ENCODE measurements at regions not wholly inside any gene's neighbourhood (a gene's known extent, or its start where the extent isn't known, plus 50 kb on each side); places are given as distances from the start of the nearest gene placed in this dataset.
"Not testable (repeated sequence)": the region's sequence is repeated elsewhere in the genome, so short reads cannot be mapped to it uniquely, and the experiment has no call there.

GRCh38 chr4:102210806-102211205 lies 134.5 kb downstream of the SLC39A8 start:
- in situ Hi-C loops (cut with HindIII; ENCODE audit: low sequenced_read_pairs); DNase-seq (ENCODE audit: low spot score): not testable (repeated sequence)

GRCh38 chr4:102204634-102205033 lies 140.6 kb downstream of the SLC39A8 start:
- DNase-seq (ENCODE audit: low spot score); in situ Hi-C loops (cut with HindIII; ENCODE audit: low sequenced_read_pairs): not testable (repeated sequence)

DNA sequence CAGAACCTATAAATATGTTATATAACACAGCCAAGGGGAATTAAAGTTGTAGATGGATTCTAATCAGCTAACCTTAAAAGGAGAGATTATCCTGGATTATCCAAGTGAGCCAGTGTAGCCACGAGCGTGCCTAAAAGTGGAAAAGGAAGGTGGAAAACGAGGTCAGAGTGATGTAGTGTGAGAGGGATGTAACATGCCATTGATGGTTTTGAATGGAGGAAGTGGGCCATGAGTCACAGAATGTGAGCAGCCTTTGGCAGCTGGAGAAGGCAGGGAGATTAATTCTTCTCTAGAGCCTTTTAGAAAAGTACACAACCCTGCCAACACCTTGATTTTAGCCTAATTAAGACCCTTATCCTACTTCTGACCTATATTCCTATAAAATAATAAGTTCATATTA lies 149.1 kb downstream of the SLC39A8 start:
- in situ Hi-C loops (cut with HindIII; ENCODE audit: low sequenced_read_pairs): no loop called here
- DNase-seq (ENCODE audit: low spot score): no peak

DNA sequence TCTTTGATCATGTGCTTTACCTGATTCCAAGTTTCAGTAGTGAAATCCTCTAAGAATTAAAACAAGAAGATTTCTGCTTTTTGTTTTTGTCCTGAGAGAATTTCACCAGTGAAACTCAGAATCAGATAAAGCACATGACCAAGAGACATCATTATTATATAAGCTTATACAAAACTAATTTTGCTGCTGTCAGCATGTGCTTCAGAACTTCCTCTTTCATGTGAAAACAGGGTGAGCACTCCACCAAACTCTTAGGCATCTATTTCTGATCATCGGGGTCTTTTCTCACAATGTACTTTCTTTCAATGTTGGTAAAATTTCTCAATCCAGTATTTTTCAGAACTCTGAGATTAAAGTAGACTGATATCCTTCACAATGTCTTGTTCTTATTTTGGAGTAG lies 152.1 kb downstream of the SLC39A8 start:
- in situ Hi-C loops (cut with HindIII; ENCODE audit: low sequenced_read_pairs): no loop called here
- DNase-seq (ENCODE audit: low spot score): no peak

GRCh38 chr4:102180046-102180445 lies 165.2 kb downstream of the SLC39A8 start:
- peak; percentile 61 for DNase-seq (ENCODE audit: low spot score)
- in situ Hi-C loops (cut with HindIII; ENCODE audit: low sequenced_read_pairs): no loop called here

GRCh38 chr4:102174719-102175189 lies 170.5 kb downstream of the SLC39A8 start:
- DNase-seq (ENCODE audit: low spot score): no peak

DNA sequence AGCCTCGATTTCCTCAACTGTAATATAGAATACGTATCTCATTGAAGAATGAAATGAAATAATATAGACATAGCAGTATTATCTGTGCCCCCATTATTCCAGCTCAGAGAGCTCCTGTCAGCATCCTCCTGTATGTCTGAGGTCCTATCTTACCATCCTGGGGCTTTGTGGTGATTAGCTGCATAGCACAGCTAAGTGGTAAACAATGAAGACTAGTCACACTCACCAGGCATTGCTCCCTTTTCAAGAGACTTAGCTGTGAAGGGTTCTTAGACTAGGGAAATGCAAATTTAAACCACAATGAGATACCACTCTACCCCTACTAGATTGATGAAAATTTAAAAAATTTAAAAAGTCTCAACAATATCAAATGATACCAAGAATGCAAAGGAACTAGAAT lies 172.9 kb downstream of the SLC39A8 start:
- in situ Hi-C loops (cut with HindIII; ENCODE audit: low sequenced_read_pairs): no loop called here
- no peak for DNase-seq (ENCODE audit: low spot score)

More at GRCh38 chr4:102174719-102175189, 170.5 kb downstream of the SLC39A8 start:
- in situ Hi-C loops (cut with HindIII; ENCODE audit: low sequenced_read_pairs): no loop called here

DNA sequence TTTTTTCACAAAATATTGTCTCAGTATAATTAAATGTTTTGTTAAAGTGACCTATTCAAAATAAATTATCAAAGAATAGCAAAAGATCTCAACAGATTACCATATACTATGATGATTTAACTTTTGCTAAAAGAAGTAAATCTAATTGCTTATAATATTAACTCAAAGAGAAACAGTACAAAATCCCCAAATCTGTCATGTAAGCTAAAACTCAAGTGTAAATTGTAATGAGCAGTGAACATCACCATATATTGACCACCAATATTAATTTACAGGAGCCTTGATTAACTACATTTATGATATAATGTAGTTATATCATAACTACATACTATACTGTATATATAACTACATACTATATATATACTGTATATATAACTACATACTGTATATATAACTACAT lies 174.4 kb downstream of the SLC39A8 start:
- in situ Hi-C loops (cut with HindIII; ENCODE audit: low sequenced_read_pairs): no loop called here
- DNase-seq (ENCODE audit: low spot score): no peak

DNA sequence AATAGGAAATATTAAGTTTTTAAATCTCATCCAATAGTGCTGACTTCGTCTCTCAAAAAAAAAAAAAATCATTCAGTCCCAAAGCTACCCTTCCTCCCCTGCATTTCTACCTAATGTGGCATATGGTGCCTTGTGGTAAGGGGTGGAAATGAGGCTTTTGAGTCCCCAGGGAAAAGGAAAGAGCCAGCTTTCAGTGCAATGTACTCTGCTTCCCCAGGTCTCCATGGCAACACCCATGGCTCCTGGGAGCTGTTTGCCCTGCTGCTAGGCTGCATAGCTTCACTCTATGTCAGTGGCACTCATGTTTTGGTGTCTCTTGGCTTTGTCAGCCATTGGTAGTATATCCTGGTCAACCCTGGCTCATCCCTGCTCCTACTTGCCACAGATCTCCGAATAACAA lies 175.9 kb downstream of the SLC39A8 start:
- in situ Hi-C loops (cut with HindIII; ENCODE audit: low sequenced_read_pairs): no loop called here
- DNase-seq (ENCODE audit: low spot score): peak; percentile 77

- peak; percentile 14 for DNase-seq (ENCODE audit: low spot score)
- in situ Hi-C loops (cut with HindIII; ENCODE audit: low sequenced_read_pairs): no loop called here
Observed at GRCh38 chr4:102168580-102168979, 176.7 kb downstream of the SLC39A8 start.

DNA sequence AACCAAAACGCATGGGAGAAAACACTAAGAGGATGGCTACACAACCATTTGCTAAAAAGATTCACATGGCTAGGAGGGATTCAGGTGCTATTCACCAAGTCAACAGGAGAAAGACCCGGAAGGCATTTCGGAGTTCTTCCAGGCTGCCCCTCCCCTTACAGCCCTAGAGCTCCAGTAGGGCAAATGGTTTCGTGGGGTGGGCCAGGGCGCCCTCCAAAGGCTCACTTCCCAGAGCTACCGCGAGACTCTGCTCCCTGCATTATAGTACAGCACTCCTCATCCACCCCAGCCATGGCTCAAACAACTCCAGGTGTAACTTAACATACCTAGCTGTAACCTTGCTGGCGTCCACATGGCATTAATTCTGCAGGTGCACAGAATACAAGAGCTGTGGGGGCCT lies 179.7 kb downstream of the SLC39A8 start:
- in situ Hi-C loops (cut with HindIII; ENCODE audit: low sequenced_read_pairs): no loop called here
- DNase-seq (ENCODE audit: low spot score): no peak

DNA sequence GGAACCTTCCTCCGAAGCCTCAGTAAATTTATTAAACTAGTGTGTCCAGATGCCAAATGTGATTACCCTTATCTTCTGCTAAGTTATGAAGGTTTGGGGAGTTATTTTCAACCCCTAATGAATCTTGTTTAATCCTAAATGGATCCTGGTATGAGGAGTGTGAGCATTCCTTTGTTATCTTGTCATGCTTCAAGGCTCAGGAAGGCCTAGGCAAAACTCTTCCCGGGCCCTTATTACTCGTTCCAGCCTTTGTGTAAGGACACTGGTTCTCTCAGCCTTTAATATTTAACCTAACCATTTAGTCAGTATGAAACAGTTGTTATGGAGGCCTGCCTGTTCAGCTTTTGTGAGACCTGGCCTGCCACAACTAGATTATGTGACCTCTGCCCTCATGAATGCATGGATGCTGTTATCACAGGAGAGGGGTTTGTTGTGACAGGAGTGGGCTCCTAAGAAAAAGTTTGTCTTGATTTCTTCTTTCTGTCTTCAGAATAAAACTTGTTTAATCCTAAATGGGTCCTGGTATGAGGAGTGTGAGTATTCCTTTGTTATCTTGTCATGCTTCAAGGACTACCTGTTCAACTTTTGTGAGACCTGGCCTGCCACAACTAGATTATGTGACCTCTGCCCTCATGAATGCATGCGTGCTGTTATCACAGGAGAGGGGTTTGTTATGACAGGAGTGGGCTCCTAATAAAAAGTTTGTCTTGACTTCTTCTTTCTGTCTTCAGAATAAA lies 181.7 kb downstream of the SLC39A8 start:
- no peak for DNase-seq (ENCODE audit: low spot score)
- in situ Hi-C loops (cut with HindIII; ENCODE audit: low sequenced_read_pairs): no loop called here

GRCh38 chr4:102157984-102158383 lies 187.3 kb downstream of the SLC39A8 start:
- DNase-seq (ENCODE audit: low spot score): no peak
- in situ Hi-C loops (cut with HindIII; ENCODE audit: low sequenced_read_pairs): no loop called here

GRCh38 chr4:102153391-102153790 lies 191.9 kb downstream of the SLC39A8 start:
- in situ Hi-C loops (cut with HindIII; ENCODE audit: low sequenced_read_pairs): no loop called here
- no peak for DNase-seq (ENCODE audit: low spot score)

- no peak for DNase-seq (ENCODE audit: low spot score)
Observed at GRCh38 chr4:102151696-102152095, 193.6 kb downstream of the SLC39A8 start.

DNA sequence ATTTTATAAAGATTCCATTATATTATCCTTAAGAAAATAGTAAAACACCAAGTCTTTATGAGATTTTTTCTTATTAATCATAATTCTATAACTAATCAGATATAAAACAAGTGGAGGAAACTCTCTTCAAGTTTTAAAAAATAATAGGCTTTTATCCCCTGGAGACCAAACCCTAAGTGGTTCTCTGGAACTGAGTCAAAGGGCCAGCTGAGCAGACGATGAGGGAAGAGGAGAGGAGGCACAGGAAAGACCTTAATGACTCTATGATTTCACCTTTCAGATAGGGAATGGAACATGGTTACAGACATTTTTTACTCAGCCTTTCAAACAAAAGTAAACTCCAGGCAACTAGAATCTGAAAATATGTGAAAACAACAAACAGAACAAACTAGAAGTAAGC lies 201.8 kb downstream of the SLC39A8 start:
- no peak for DNase-seq (ENCODE audit: low spot score)
- in situ Hi-C loops (cut with HindIII; ENCODE audit: low sequenced_read_pairs): no loop called here

More at GRCh38 chr4:102151696-102152095, 193.6 kb downstream of the SLC39A8 start:
- in situ Hi-C loops (cut with HindIII; ENCODE audit: low sequenced_read_pairs): no loop called here

- in situ Hi-C loops (cut with HindIII; ENCODE audit: low sequenced_read_pairs): no loop called here
- DNase-seq (ENCODE audit: low spot score): no peak
Observed at GRCh38 chr4:102141842-102142241, 203.4 kb downstream of the SLC39A8 start.

GRCh38 chr4:102139932-102140331 lies 205.3 kb downstream of the SLC39A8 start:
- in situ Hi-C loops (cut with HindIII; ENCODE audit: low sequenced_read_pairs): no loop called here
- DNase-seq (ENCODE audit: low spot score): peak; percentile 6

DNA sequence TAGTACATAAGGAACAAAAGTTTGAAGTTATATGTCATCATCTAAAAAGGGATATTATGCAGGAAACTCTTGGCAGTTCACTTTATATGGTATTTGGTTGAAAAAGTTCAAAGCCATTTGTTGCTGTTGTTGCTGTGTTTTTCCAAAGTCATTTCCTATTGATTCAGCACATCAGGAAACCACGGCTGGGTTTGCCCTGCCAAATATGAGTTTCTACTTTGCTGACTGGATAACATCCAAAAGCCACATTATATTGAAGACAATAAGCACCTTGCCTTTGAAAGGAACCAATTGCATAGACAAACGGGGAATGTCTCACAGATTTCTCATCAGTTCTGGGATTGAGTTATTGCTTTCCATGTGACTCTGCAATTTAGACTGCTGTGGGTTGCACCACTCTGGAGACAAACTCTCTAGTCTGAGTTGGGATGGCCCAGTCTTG lies 206.1 kb downstream of the SLC39A8 start:
- in situ Hi-C loops (cut with HindIII; ENCODE audit: low sequenced_read_pairs): no loop called here
- DNase-seq (ENCODE audit: low spot score): no peak

- no peak for DNase-seq (ENCODE audit: low spot score)
- in situ Hi-C loops (cut with HindIII; ENCODE audit: low sequenced_read_pairs): no loop called here
Observed at GRCh38 chr4:102137217-102137616, 208.1 kb downstream of the SLC39A8 start.

DNA sequence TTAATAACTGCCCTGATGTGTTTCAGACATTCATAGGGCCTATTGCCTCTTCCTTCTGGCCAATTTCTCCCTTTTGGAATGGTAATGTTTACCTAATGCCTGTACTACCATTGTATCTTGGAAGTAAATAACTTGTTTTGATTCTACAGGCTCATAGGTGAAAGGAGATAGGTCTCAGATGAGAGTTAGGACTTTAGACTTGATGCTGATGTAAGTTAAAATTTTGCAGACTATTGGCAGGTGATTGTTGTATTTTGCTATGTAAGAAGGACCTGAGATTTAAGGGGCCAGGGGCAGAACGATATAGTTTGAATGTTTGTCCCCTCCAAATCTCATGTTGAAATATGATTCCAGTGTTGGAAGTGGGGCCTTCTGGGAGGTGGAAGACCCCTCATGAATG lies 215.5 kb downstream of the SLC39A8 start:
- DNase-seq (ENCODE audit: low spot score): no peak
- in situ Hi-C loops (cut with HindIII; ENCODE audit: low sequenced_read_pairs): no loop called here
